ENCODE measurements at regions not wholly inside any gene's neighbourhood (a gene's known extent, or its start where the extent isn't known, plus 50 kb on each side); places are given as distances from the start of the nearest gene placed in this dataset.

DNA sequence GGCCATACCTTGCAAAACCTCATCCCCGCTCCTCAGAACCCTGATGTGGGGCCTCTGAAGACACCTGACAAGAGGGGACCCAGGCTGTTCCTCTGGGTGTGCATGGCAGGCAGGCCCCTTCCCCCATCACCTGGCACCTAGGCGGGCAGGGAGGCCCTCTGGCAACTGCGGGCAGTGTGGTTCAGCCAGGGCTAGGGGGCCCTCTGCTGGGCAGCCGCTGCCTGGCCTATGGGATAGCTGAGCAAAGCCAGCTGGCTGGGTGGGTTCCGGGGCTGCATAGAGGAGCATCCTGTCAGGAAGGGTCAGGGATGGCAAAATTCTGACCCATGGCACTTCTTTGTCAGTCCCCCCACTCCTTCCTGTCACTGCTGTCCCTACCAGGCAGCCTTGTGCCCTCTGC lies 228.7 kb upstream of the ASIC2 start:
- TF ChIP-seq, protein P1, sequence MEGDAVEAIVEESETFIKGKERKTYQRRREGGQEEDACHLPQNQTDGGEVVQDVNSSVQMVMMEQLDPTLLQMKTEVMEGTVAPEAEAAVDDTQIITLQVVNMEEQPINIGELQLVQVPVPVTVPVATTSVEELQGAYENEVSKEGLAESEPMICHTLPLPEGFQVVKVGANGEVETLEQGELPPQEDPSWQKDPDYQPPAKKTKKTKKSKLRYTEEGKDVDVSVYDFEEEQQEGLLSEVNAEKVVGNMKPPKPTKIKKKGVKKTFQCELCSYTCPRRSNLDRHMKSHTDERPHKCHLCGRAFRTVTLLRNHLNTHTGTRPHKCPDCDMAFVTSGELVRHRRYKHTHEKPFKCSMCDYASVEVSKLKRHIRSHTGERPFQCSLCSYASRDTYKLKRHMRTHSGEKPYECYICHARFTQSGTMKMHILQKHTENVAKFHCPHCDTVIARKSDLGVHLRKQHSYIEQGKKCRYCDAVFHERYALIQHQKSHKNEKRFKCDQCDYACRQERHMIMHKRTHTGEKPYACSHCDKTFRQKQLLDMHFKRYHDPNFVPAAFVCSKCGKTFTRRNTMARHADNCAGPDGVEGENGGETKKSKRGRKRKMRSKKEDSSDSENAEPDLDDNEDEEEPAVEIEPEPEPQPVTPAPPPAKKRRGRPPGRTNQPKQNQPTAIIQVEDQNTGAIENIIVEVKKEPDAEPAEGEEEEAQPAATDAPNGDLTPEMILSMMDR (IDR thresholded peaks at IDR 0.05): peak in 1 of 6 experiments; percentile 14
- TF ChIP-seq POLR2A (IDR thresholded peaks at IDR 0.05): no peak
